H1 (cell line): ENCODE measurements at regions not wholly inside any gene's neighbourhood (a gene's known extent, or its start where the extent isn't known, plus 50 kb on each side); places are given as distances from the start of the nearest gene placed in this dataset.

Experiments
- CTCF ChIA-PET: fragments of 300-600 bp; sonication (Branson Sonifier 250); formaldehyde crosslinking; loops from one replicate; lab custom pipeline; 2021; ENCODE audit not compliant: partially characterized antibody; lab: Charles Lee
- POLR2A ChIA-PET: fragments of 300-600 bp; sonication (Branson Sonifier 250); formaldehyde crosslinking; loops from one replicate; lab custom pipeline; 2021; ENCODE audit warnings: inconsistent platforms; ENCODE audit not compliant: partially characterized antibody; lab: Charles Lee
- DNase-seq, 2 experiments: peaks; one replicate each; pipeline versions ENCODE4 v3.0.0 to v3.0.0-alpha.2; 2010 to 2022; ENCODE audit warnings: low spot score in 2 of 2, low read depth in 1 of 2, mixed read lengths in 1 of 2
- FAIRE-seq: peaks from 2 replicates; lab custom pipeline; 2011; peaks lifted over from hg19 to GRCh38; lab: Jason Lieb, UNC
- H2AFZ ChIP-seq: 2 replicates; pipeline ENCODE4 v1.8.1; 2012; ENCODE audit warnings: low read length, inconsistent platforms
- H2AK5ac ChIP-seq: 2 replicates; pipeline ENCODE4 v1.6.1; 2013; ENCODE audit warnings: low read depth, low read length
- H2BK120ac ChIP-seq: replicated peaks from 2 replicates; pipeline ENCODE3; 2013; ENCODE audit warnings: low read depth, low read length, inconsistent platforms
- H2BK12ac ChIP-seq: 2 replicates; pipeline ENCODE4 v1.6.1; 2013; ENCODE audit warnings: low read depth, low read length
- H2BK15ac ChIP-seq: 2 replicates; pipeline ENCODE4 v1.6.1; 2013; ENCODE audit warnings: low read length
- H2BK20ac ChIP-seq: 2 replicates; pipeline ENCODE4 v1.6.1; 2013; ENCODE audit warnings: low read length
- H2BK5ac ChIP-seq: 2 replicates; pipeline ENCODE4 v1.6.1; 2013; ENCODE audit warnings: low read depth, low read length
- H3K14ac ChIP-seq: 2 replicates; pipeline ENCODE4 v1.6.1; 2013; ENCODE audit warnings: inconsistent platforms; ENCODE audit not compliant: insufficient read length
- H3K18ac ChIP-seq: 2 replicates; pipeline ENCODE4 v1.6.1; 2013; ENCODE audit warnings: low read length; ENCODE audit errors: extremely low read depth
- H3K23ac ChIP-seq: 2 replicates; pipeline ENCODE4 v1.6.1; 2013; ENCODE audit warnings: inconsistent platforms; ENCODE audit not compliant: insufficient read length
- H3K23me2 ChIP-seq: 2 replicates; pipeline ENCODE4 v1.6.1; 2013; ENCODE audit warnings: low read depth, low read length
- H3K27ac ChIP-seq: 2 replicates; pipeline ENCODE4 v1.6.1; 2011; ENCODE audit warnings: low read depth, low read length, inconsistent platforms
- H3K27me3 ChIP-seq, 4 experiments: replicated peaks in 1 of 4; 1 replicate in 1 of 4; 2 replicates in 3 of 4; pipeline versions ENCODE4 v1.6.1 to v1.8.1; 2011 to 2013; ENCODE audit warnings: low read length in 3 of 4, mild to moderate bottlenecking in 3 of 4, inconsistent platforms in 2 of 4, mixed read lengths in 2 of 4, moderate library complexity in 1 of 4; ENCODE audit not compliant: control insufficient read depth in 3 of 4, insufficient read depth in 3 of 4; ENCODE audit errors: extremely low read depth in 1 of 4
- H3K36me3 ChIP-seq, 4 experiments: 2 replicates each; pipeline versions ENCODE4 v1.6.1 to v1.8.1; 2011 to 2013; ENCODE audit warnings: mild to moderate bottlenecking in 4 of 4, low read length in 3 of 4, moderate library complexity in 2 of 4, control low read depth in 1 of 4, inconsistent platforms in 1 of 4; ENCODE audit not compliant: insufficient read depth in 4 of 4, control insufficient read depth in 2 of 4
- H3K4ac ChIP-seq: replicated peaks from 2 replicates; pipeline ENCODE3; 2013; ENCODE audit warnings: low read length, low read depth, mixed read lengths, inconsistent platforms; ENCODE audit not compliant: insufficient read length
- H3K4me1 ChIP-seq, 4 experiments: replicated peaks in 1 of 4; 1 replicate in 1 of 4; 2 replicates in 3 of 4; pipeline versions ENCODE4 v1.6.1 to v1.8.1; 2011 to 2013; ENCODE audit warnings: low read length in 3 of 4, inconsistent platforms in 2 of 4, mixed read lengths in 1 of 4; ENCODE audit not compliant: insufficient read depth in 4 of 4, control insufficient read depth in 3 of 4
- H3K4me2 ChIP-seq, 2 experiments: 2 replicates each; pipeline versions ENCODE4 v1.6.1 to v1.8.1; 2011 to 2013; ENCODE audit warnings: low read depth in 2 of 2, low read length in 2 of 2, control low read depth in 1 of 2, inconsistent platforms in 1 of 2, mild to moderate bottlenecking in 1 of 2; ENCODE audit not compliant: insufficient read depth in 1 of 2
- H3K4me3 ChIP-seq, 4 experiments: fragments of 200-600, 300-600 bp in 1 of 4; sonication (generic), shearing (Covaris generic), sonication (Bioruptor Twin) in 1 of 4; 2 replicates each; pipeline versions ENCODE4 v1.5.1 to v1.8.1; 2011 to 2016; ENCODE audit warnings: low read length in 4 of 4, low read depth in 3 of 4, control low read depth in 2 of 4, inconsistent platforms in 2 of 4, mild to moderate bottlenecking in 2 of 4, mixed read lengths in 1 of 4, moderate library complexity in 1 of 4; ENCODE audit not compliant: insufficient read depth in 2 of 4; ENCODE audit errors: extremely low read depth in 1 of 4
- H3K56ac ChIP-seq: replicated peaks from 2 replicates; pipeline ENCODE3; 2013; ENCODE audit warnings: low read depth, mild to moderate bottlenecking, mixed read lengths, low read length, inconsistent platforms; ENCODE audit not compliant: insufficient read length
- H3K79me1 ChIP-seq: 2 replicates; pipeline ENCODE4 v1.6.1; 2013; ENCODE audit warnings: low read depth, low read length, control low read depth
- H3K79me2 ChIP-seq, 2 experiments: 2 replicates each; pipeline versions ENCODE4 v1.6.1 to v1.8.1; 2012 to 2013; ENCODE audit warnings: low read length in 2 of 2, mild to moderate bottlenecking in 2 of 2, inconsistent platforms in 1 of 2; ENCODE audit not compliant: insufficient read depth in 2 of 2, control insufficient read depth in 1 of 2
- H3K9ac ChIP-seq, 4 experiments: replicated peaks in 1 of 4; 1 replicate in 1 of 4; 2 replicates in 3 of 4; pipeline versions ENCODE4 v1.6.1 to v1.8.1; 2011 to 2013; ENCODE audit warnings: low read depth in 3 of 4, low read length in 3 of 4, control low read depth in 2 of 4, mild to moderate bottlenecking in 2 of 4, moderate library complexity in 2 of 4, inconsistent platforms in 1 of 4; ENCODE audit errors: extremely low read depth in 1 of 4
- H3K9me3 ChIP-seq, 2 experiments: 2 replicates each; pipeline versions ENCODE4 v1.6.1 to v1.8.1; 2012 to 2013; ENCODE audit warnings: mild to moderate bottlenecking in 2 of 2, moderate library complexity in 2 of 2, control low read depth in 1 of 2, inconsistent platforms in 1 of 2, low read depth in 1 of 2, low read length in 1 of 2, mixed read lengths in 1 of 2; ENCODE audit not compliant: insufficient read depth in 2 of 2
- H4K20me1 ChIP-seq, 2 experiments: replicated peaks in 1 of 2; 2 replicates each; pipeline versions ENCODE3 to v1.8.1; 2011 to 2013; ENCODE audit warnings: inconsistent platforms in 2 of 2, low read length in 2 of 2, mild to moderate bottlenecking in 1 of 2; ENCODE audit not compliant: insufficient read depth in 2 of 2, control insufficient read depth in 1 of 2
- H4K5ac ChIP-seq: 2 replicates; pipeline ENCODE4 v1.6.1; 2013; ENCODE audit warnings: low read length, low read depth, mixed read lengths, inconsistent platforms; ENCODE audit not compliant: insufficient read length
- H4K8ac ChIP-seq: 2 replicates; pipeline ENCODE4 v1.8.0; 2013; ENCODE audit warnings: mild to moderate bottlenecking, moderate library complexity, low read length, inconsistent platforms; ENCODE audit not compliant: insufficient read depth; ENCODE audit errors: extremely low read depth
- H4K91ac ChIP-seq: replicated peaks from 2 replicates; pipeline ENCODE3; 2013; ENCODE audit warnings: low read length, mixed read lengths, inconsistent platforms; ENCODE audit not compliant: insufficient read length
- CBX5 ChIP-seq: fragments of 300-800, 300-1000 bp; sonication (generic); IDR thresholded peaks from 2 replicates; pipeline ENCODE4 v1.7.1; 2016; ENCODE audit warnings: antibody characterized with exemption, low read length, low read depth
- FOSL1 ChIP-seq: IDR thresholded peaks from 2 replicates; pipeline ENCODE4 v1.6.1; 2011; ENCODE audit warnings: mild to moderate bottlenecking, low read depth, low read length, moderate library complexity; ENCODE audit not compliant: insufficient read depth
- NRF1 ChIP-seq: IDR thresholded peaks from 2 replicates; pipeline ENCODE4 v1.6.1; 2011; ENCODE audit warnings: mild to moderate bottlenecking, low read depth, low read length, improper control_type of control experiment
- POU5F1 ChIP-seq: IDR thresholded peaks from 2 replicates; pipeline ENCODE4 v1.6.1; 2011; ENCODE audit warnings: low read depth, mild to moderate bottlenecking, low read length, moderate library complexity
- RNF2 ChIP-seq: fragments of 200-900, 300-1000 bp; sonication (generic); IDR thresholded peaks from 2 replicates; pipeline ENCODE4 v1.7.1; 2016; ENCODE audit warnings: borderline replicate concordance, low read depth, mild to moderate bottlenecking, antibody characterized with exemption, low read length; ENCODE audit not compliant: poor library complexity, severe bottlenecking; ENCODE audit errors: missing control alignments
- TAF7 ChIP-seq: optimal IDR thresholded peaks from 2 replicates; pipeline ENCODE3; 2011; ENCODE audit warnings: low read depth, mild to moderate bottlenecking, inconsistent platforms, low read length, moderate library complexity, borderline replicate concordance
- TEAD4 ChIP-seq: IDR thresholded peaks from 2 replicates; pipeline ENCODE4 v1.6.1; 2012; ENCODE audit warnings: low read depth, low read length, inconsistent platforms, mixed read lengths
- TF ChIP-seq, protein P1 (sequence below): IDR thresholded peaks from 2 replicates; pipeline ENCODE4 v1.6.1; 2012; ENCODE audit warnings: inconsistent platforms

DNA sequence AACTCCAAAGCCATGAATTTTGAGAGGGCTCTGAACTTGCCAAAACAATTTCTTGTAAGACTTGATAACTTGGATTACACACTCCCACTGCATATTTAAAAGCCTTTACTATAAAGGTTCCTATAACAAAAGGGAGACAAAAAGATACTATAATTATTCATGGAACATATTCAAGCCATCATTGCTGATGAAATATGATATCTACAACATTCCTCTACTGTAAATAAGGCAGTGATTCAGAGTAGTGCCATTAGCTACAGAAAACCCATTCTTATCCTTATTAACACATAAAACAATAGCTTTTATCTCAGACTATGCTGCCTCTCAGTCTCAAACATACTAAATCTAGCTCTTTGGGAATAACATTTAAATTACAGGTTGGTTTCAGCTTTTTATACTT lies 675.5 kb upstream of the CXADR start:
- Histone ChIP-seq H4K91ac (no peak overlapping the region), H4K20me1 (no peaks in the 10 kb centered on the region), H3K18ac (no peak overlapping the region), H3K9me3 (no peaks in the 10 kb centered on the region), H2BK20ac (no peak overlapping the region), H3K4me3 (no peak overlapping the region), H3K4me1 (peaks cover 0 to 2% (median 0%) of the 10 kb centered on the region in 4 experiments; a peak in 1 of 7 replicates), H3K14ac (no peak overlapping the region), H3K4me2 (no peak overlapping the region), H3K23me2 (no peaks in the 10 kb centered on the region), H3K23ac (no peak overlapping the region), H3K27me3 (no peaks in the 10 kb centered on the region), H3K79me1 (no peaks in the 10 kb centered on the region)
- CTCF ChIA-PET = interaction anchor here (0.8 to 0.9 kb wide), 2 partner anchors 10 to 15 kb away, joined by 3 read pairs; no protein-coding TSS in a partner anchor
- no peak for FAIRE-seq
- TF ChIP-seq FOSL1 (no peak), TAF7 (no peak), TEAD4 (no peak), RNF2 (no peak), POU5F1 (no peak), NRF1 (no peak), CBX5 (no peak)
- TF ChIP-seq, protein P1, sequence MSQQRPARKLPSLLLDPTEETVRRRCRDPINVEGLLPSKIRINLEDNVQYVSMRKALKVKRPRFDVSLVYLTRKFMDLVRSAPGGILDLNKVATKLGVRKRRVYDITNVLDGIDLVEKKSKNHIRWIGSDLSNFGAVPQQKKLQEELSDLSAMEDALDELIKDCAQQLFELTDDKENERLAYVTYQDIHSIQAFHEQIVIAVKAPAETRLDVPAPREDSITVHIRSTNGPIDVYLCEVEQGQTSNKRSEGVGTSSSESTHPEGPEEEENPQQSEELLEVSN = no peak
- TF ChIP-seq, all 59 proteins: peak for 0
- H2BK15ac ChIP-seq = no peak overlapping the region
- H3K36me3 ChIP-seq = no peaks in the 10 kb centered on the region
- no peak overlapping the region for H4K5ac ChIP-seq
- no peak overlapping the region for H3K27ac ChIP-seq
- H3K4ac ChIP-seq = no peak overlapping the region
- no peak overlapping the region for H2BK12ac ChIP-seq
- H3K79me2 ChIP-seq = no peaks in the 10 kb centered on the region
- no peak overlapping the region for H2BK5ac ChIP-seq
- no peak overlapping the region for H2AFZ ChIP-seq
- H3K56ac ChIP-seq = no peak overlapping the region
- DNase-seq = no peak
- POLR2A ChIA-PET = no interaction called here
- H2BK120ac ChIP-seq = no peak overlapping the region
- H4K8ac ChIP-seq = no peak overlapping the region
- no peak overlapping the region for H2AK5ac ChIP-seq
- H3K9ac ChIP-seq = no peak overlapping the region
